ENCODE measurements at regions not wholly inside any gene's neighbourhood (a gene's known extent, or its start where the extent isn't known, plus 50 kb on each side); places are given as distances from the start of the nearest gene placed in this dataset.

- Mint-ChIP-seq H3K36me3 (no peaks in the 10 kb centered on the region), H3K4me3 (no peak overlapping the region), H3K9me3 (peaks cover 5% of the 10 kb centered on the region), H3K27me3 (peaks cover 2% of the 10 kb centered on the region), H3K27ac (no peak overlapping the region), H3K4me1 (ENCODE audit: low read depth) (no peaks in the 10 kb centered on the region)
- intact Hi-C loops (cut with micrococcal nuclease), result no loop called here
- ChIA-PET POLR2A (no interaction called here), CTCF (no interaction called here)
- DNase-seq, result no peak
Observed at GRCh38 chr15:29390051-29390450, 120.4 kb upstream of the NSMCE3 start.

GRCh38 chr15:29386523-29386922 lies 116.9 kb upstream of the NSMCE3 start:
- CTCF ChIA-PET, result no interaction called here
- no peaks in the 10 kb centered on the region for H3K4me1 Mint-ChIP-seq (ENCODE audit: low read depth)

GRCh38 chr15:29383367-29383766 lies 113.7 kb upstream of the NSMCE3 start:
- H3K36me3 Mint-ChIP-seq, result no peaks in the 10 kb centered on the region
- no peak overlapping the region for H3K4me3 Mint-ChIP-seq
- intact Hi-C loops (cut with micrococcal nuclease), result no loop called here
- H3K27ac Mint-ChIP-seq, result no peak overlapping the region
- peaks cover 8% of the 10 kb centered on the region for H3K27me3 Mint-ChIP-seq
- ChIA-PET CTCF (no interaction called here), POLR2A (no interaction called here)
- no peak for DNase-seq
- H3K4me1 Mint-ChIP-seq (ENCODE audit: low read depth), result no peaks in the 10 kb centered on the region
- no peaks in the 10 kb centered on the region for H3K9me3 Mint-ChIP-seq

More at GRCh38 chr15:29386523-29386922, 116.9 kb upstream of the NSMCE3 start:
- Mint-ChIP-seq H3K4me3 (no peak overlapping the region), H3K36me3 (no peaks in the 10 kb centered on the region), H3K9me3 (no peaks in the 10 kb centered on the region), H3K27me3 (peaks cover 8% of the 10 kb centered on the region), H3K27ac (no peak overlapping the region)
- no peak for DNase-seq
- intact Hi-C loops (cut with micrococcal nuclease), result no loop called here
- POLR2A ChIA-PET, result no interaction called here

DNA sequence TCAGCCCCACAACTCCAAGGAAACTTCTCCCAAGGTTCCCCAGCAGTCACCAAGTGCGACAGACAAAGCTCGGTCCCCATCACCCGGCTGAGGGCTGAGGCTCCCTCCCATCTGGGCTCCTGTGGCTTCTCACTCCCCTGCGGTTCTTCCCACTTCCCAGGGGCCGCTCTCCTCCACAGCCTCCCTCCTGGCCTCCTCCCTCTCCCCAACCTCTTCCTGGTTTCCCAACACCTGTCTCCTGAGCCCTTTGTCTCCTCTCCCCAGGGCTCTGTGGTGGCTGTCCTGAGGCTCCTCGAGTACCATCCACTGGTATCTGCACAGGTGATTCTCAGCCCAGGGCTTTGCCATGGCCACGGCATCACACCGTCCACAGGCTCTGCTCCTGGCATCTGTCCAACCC lies 113.2 kb upstream of the NSMCE3 start:
- intact Hi-C loops (cut with micrococcal nuclease), result no loop called here
- no peak for DNase-seq
- ChIA-PET POLR2A (no interaction called here), CTCF (no interaction called here)
- Mint-ChIP-seq H3K27me3 (peaks cover 8% of the 10 kb centered on the region), H3K36me3 (no peaks in the 10 kb centered on the region), H3K9me3 (no peaks in the 10 kb centered on the region), H3K4me3 (no peak overlapping the region), H3K4me1 (ENCODE audit: low read depth) (no peaks in the 10 kb centered on the region), H3K27ac (no peak overlapping the region)

DNA sequence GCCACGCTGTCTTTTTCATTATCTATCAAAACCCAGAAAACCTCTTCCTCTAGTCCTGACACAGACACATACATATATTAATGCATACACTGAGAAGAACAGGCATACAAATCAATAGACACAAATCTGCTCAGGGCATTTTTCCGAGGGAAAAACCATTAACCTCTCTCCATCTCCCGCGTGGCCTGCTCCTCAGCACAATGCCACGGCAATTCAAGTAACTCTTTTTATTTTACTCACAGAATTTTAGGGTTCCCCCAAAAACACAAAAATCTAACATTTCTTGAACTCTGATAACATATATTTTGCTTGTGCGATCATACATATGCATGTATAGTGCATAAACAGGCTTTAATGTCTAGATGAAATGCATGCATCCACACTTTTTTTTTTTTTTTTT lies 110.8 kb upstream of the NSMCE3 start:
- CTCF ChIA-PET, result no interaction called here
- no peak overlapping the region for H3K27ac Mint-ChIP-seq

DNA sequence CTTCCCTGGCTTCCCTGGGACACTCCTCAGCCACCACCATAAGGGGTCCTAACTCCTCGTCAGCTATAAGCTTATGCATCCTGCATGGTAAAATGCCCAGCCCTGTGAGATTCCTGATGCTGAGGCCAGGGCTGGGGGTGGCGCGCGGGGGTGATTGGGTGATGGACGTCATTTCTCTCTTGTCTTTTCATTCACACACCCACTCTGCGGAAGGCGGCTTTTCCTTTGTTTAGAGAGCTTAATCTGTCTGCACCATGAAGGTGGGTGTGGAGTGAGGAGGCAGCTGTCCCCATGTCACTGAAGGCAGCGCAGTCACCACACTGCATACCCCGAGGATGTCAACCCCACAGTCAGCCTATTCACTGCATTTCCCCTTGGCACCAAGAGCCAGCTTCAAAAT lies 110.0 kb upstream of the NSMCE3 start:
- peaks cover 5% of the 10 kb centered on the region for H3K27me3 Mint-ChIP-seq
- ChIA-PET POLR2A (no interaction called here), CTCF (no interaction called here)
- no peaks in the 10 kb centered on the region for H3K9me3 Mint-ChIP-seq
- no peak overlapping the region for H3K4me3 Mint-ChIP-seq
- no peak for DNase-seq
- intact Hi-C loops (cut with micrococcal nuclease), result no loop called here
- no peaks in the 10 kb centered on the region for H3K36me3 Mint-ChIP-seq
- H3K4me1 Mint-ChIP-seq (ENCODE audit: low read depth), result no peaks in the 10 kb centered on the region
- H3K27ac Mint-ChIP-seq, result no peak overlapping the region

More for the DNA sequence above, 110.8 kb upstream of the NSMCE3 start:
- peaks cover 10% of the 10 kb centered on the region for H3K27me3 Mint-ChIP-seq
- H3K4me3 Mint-ChIP-seq, result no peak overlapping the region
- intact Hi-C loops (cut with micrococcal nuclease), result no loop called here
- DNase-seq, result no peak
- POLR2A ChIA-PET, result no interaction called here
- no peaks in the 10 kb centered on the region for H3K36me3 Mint-ChIP-seq
- no peaks in the 10 kb centered on the region for H3K4me1 Mint-ChIP-seq (ENCODE audit: low read depth)
- H3K9me3 Mint-ChIP-seq, result no peaks in the 10 kb centered on the region

- no peaks in the 10 kb centered on the region for H3K4me1 Mint-ChIP-seq (ENCODE audit: low read depth)
- no peaks in the 10 kb centered on the region for H3K9me3 Mint-ChIP-seq
- no peak overlapping the region for H3K27ac Mint-ChIP-seq
- H3K4me3 Mint-ChIP-seq, result no peak overlapping the region
- intact Hi-C loops (cut with micrococcal nuclease), result no loop called here
- POLR2A ChIA-PET, result no interaction called here
- H3K27me3 Mint-ChIP-seq, result peaks cover 2% of the 10 kb centered on the region
- H3K36me3 Mint-ChIP-seq, result no peaks in the 10 kb centered on the region
- CTCF ChIA-PET, result no interaction called here
- DNase-seq, result no peak
Observed at GRCh38 chr15:29377161-29377560, 107.5 kb upstream of the NSMCE3 start.

GRCh38 chr15:29376590-29376989 lies 107.0 kb upstream of the NSMCE3 start:
- ChIA-PET POLR2A (no interaction called here), CTCF (no interaction called here)
- Mint-ChIP-seq H3K4me3 (no peak overlapping the region), H3K4me1 (ENCODE audit: low read depth) (no peaks in the 10 kb centered on the region), H3K36me3 (no peaks in the 10 kb centered on the region), H3K27me3 (peaks cover 2% of the 10 kb centered on the region), H3K9me3 (no peaks in the 10 kb centered on the region), H3K27ac (no peak overlapping the region)
- intact Hi-C loops (cut with micrococcal nuclease), result no loop called here
- no peak for DNase-seq

GRCh38 chr15:29369261-29369660 lies 99.6 kb upstream of the NSMCE3 start:
- Mint-ChIP-seq H3K36me3 (peaks cover 12% of the 10 kb centered on the region), H3K4me3 (no peak overlapping the region), H3K9me3 (peaks cover 20% of the 10 kb centered on the region), H3K27ac (no peak overlapping the region), H3K4me1 (ENCODE audit: low read depth) (no peaks in the 10 kb centered on the region), H3K27me3 (peaks cover 4% of the 10 kb centered on the region)
- ChIA-PET POLR2A (no interaction called here), CTCF (no interaction called here)
- no peak for DNase-seq
- intact Hi-C loops (cut with micrococcal nuclease), result no loop called here

DNA sequence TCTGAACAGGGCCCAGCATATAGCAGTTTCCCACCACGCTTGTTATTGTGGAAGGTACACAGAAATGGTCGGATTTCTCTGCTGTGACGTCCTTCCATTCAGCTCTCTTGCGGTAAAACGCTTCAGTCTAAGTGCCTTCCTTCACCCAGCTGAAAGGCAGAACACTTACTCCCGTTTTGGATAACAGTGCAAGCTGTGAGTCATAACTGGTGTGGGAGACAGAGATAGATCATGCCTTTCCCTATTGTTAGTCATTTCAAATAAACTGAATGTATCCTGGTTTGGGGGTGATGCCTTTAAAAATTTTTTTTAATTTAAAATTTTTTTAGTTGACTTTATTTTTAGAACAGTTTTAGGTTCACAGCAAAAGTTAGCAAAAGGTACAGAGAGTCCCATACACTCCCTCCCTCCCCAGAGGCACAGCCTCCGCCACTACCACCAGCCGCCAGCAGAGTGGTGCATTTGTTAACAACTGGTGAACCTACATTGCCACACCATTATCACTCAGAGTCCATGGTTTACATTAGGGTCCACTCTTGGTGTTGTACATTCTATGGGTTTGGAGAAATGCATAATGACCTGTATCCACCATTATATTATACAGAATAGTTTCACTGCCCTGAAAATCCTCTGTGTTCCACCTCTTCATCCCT lies 94.9 kb upstream of the NSMCE3 start:
- Mint-ChIP-seq H3K27ac (no peak overlapping the region), H3K36me3 (peaks cover 12% of the 10 kb centered on the region), H3K27me3 (peaks cover 9% of the 10 kb centered on the region), H3K9me3 (peaks cover 17% of the 10 kb centered on the region), H3K4me1 (ENCODE audit: low read depth) (no peaks in the 10 kb centered on the region), H3K4me3 (no peak overlapping the region)
- ChIA-PET CTCF (no interaction called here), POLR2A (no interaction called here)
- intact Hi-C loops (cut with micrococcal nuclease), result no loop called here
- no peak for DNase-seq

DNA sequence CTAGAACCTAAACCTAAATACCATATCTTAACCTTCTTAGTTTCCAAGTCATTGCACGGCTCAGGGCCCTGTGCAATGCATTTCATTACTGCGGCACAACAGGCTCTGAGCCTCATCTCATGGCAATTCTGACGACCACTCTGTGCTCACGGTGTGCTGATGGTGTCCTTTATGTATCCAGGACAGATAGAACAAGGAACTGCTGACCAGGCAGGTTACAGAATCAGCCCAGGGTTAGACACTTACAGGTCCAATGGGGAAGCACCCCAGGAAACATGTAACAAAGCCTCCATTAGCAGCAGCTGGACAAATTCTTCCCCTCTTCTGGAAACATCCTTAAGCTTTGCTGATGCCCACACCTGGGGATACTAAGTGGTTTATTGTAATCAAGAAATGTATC lies 91.9 kb upstream of the NSMCE3 start:
- no peaks in the 10 kb centered on the region for H3K36me3 Mint-ChIP-seq
- no peak overlapping the region for H3K4me3 Mint-ChIP-seq
- H3K27me3 Mint-ChIP-seq, result peaks cover 9% of the 10 kb centered on the region
- no peaks in the 10 kb centered on the region for H3K4me1 Mint-ChIP-seq (ENCODE audit: low read depth)
- DNase-seq, result no peak
- ChIA-PET CTCF (no interaction called here), POLR2A (no interaction called here)
- H3K27ac Mint-ChIP-seq, result no peak overlapping the region
- no peaks in the 10 kb centered on the region for H3K9me3 Mint-ChIP-seq
- intact Hi-C loops (cut with micrococcal nuclease), result no loop called here

- peaks cover 13% of the 10 kb centered on the region for H3K27me3 Mint-ChIP-seq
- H3K9me3 Mint-ChIP-seq, result no peaks in the 10 kb centered on the region
- no peak overlapping the region for H3K4me3 Mint-ChIP-seq
- CTCF ChIA-PET, result no interaction called here
- no peak for DNase-seq
- intact Hi-C loops (cut with micrococcal nuclease), result no loop called here
- H3K36me3 Mint-ChIP-seq, result no peaks in the 10 kb centered on the region
- H3K27ac Mint-ChIP-seq, result no peak overlapping the region
- POLR2A ChIA-PET, result no interaction called here
- H3K4me1 Mint-ChIP-seq (ENCODE audit: low read depth), result no peaks in the 10 kb centered on the region
Observed at GRCh38 chr15:29360152-29360551, 90.5 kb upstream of the NSMCE3 start.

- DNase-seq, result no peak
- Mint-ChIP-seq H3K4me1 (ENCODE audit: low read depth) (no peaks in the 10 kb centered on the region), H3K9me3 (no peaks in the 10 kb centered on the region), H3K27me3 (peaks cover 6% of the 10 kb centered on the region), H3K36me3 (no peaks in the 10 kb centered on the region), H3K4me3 (no peak overlapping the region), H3K27ac (no peak overlapping the region)
- CTCF ChIA-PET, result no interaction called here
- POLR2A ChIA-PET, result no interaction called here
- intact Hi-C loops (cut with micrococcal nuclease), result no loop called here
Observed at GRCh38 chr15:29356786-29357185, 87.2 kb upstream of the NSMCE3 start.

DNA sequence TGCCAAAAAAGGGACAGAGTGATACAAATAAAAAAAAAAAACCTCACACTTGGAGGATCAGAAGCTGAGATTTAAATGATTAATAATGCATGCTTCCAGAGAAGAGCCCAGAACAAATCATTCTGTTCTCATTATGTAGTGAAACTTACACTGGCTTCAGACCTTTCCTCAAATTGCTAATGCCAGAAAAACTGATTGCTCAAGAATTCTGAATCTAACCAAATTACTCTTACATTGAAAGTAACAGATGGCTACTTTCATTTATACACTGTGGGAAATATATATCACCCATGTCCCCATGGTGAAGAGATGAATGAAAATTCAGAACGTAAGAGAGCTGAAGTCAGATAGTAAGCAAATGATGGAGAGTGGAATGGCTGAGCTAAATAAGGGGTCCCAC lies 85.9 kb upstream of the NSMCE3 start:
- Mint-ChIP-seq H3K27me3 (peaks cover 4% of the 10 kb centered on the region), H3K9me3 (no peaks in the 10 kb centered on the region), H3K4me1 (ENCODE audit: low read depth) (no peaks in the 10 kb centered on the region), H3K27ac (no peak overlapping the region), H3K36me3 (no peaks in the 10 kb centered on the region), H3K4me3 (no peak overlapping the region)
- DNase-seq, result no peak
- ChIA-PET CTCF (no interaction called here), POLR2A (no interaction called here)
- intact Hi-C loops (cut with micrococcal nuclease), result no loop called here
